ENCODE measurements at regions not wholly inside any gene's neighbourhood (a gene's known extent, or its start where the extent isn't known, plus 50 kb on each side); places are given as distances from the start of the nearest gene placed in this dataset.

DNA sequence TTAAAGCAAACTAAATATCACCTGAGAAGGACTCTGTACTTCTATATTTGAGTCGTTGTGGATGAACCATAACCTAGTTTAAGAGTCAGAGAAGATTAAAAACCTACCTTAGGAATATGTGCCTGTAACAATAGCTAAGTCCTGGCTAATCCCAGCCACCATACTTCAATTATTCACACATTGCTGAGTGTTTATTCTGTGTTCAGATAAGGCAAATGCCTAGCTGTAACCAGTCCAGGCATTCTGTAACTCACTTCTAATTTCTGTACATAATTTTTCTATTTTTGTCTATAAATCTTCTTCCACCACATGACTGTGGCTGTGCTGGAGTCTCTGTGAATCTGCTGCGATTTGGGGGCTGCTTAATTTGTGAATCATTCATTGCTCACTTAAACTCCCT is 441.9 kb upstream of the ADAMTS5 start:
- POLR2A ChIA-PET = no interaction called here
- no peak overlapping the region for H2AFZ ChIP-seq (ENCODE audit: low read depth, low read length)
- BruUV-seq (replicated peaks) = no TSS peak

More for the DNA sequence above, 441.9 kb upstream of the ADAMTS5 start:
- Histone ChIP-seq H3K79me2 (ENCODE audit: control insufficient read depth, insufficient read depth, low read length) (no peaks in the 10 kb centered on the region), H4K20me1 (replicated peaks; ENCODE audit: control insufficient read depth, extremely low read depth, insufficient read depth, low read length) (no peaks in the 10 kb centered on the region), H3K9me1 (replicated peaks; ENCODE audit: control insufficient read depth, extremely low read depth, insufficient read depth, low read length) (no peaks in the 10 kb centered on the region), H3K4me2 (ENCODE audit: insufficient read depth, low read length) (no peak overlapping the region), H3K27ac (ENCODE audit: insufficient read depth, low read depth, low read length) (no peak overlapping the region), H3K4me1 (ENCODE audit: control insufficient read depth, extremely low read depth, insufficient read depth, low read length) (no peaks in the 10 kb centered on the region), H3K9me3 (replicated peaks; ENCODE audit: control insufficient read depth, insufficient read depth, low read length) (no peaks in the 10 kb centered on the region), H3K36me3 (ENCODE audit: control insufficient read depth in 2 of 2, extremely low read depth in 1 of 2, insufficient read depth in 2 of 2, low read length in 2 of 2) (no peaks in the 10 kb centered on the region), H3K9ac (replicated peaks; ENCODE audit: extremely low read depth, insufficient read depth, low read length) (no peak overlapping the region), H3K4me3 (replicated peaks in 1 of 3; ENCODE audit: insufficient read depth in 1 of 3, low read depth in 1 of 3, low read length in 3 of 3) (no peak overlapping the region), H3K27me3 (ENCODE audit: control insufficient read depth in 2 of 2, insufficient read depth in 2 of 2, low read length in 2 of 2) (no peaks in the 10 kb centered on the region)
- intact Hi-C loops (cut with micrococcal nuclease) (no loop called here), dilution Hi-C loops (cut with MboI; ENCODE audit: extremely low pct_ligation_motif_present, low sequenced_read_pairs) (no loop called here)
- DNase-seq (ENCODE audit: low read depth, low spot score) (no peak), FAIRE-seq (no peak)
- CTCF ChIA-PET = interaction anchor here (0.9 to 1.7 kb wide), 4 partner anchors 10 to 156 kb away, joined by 3 to 4 read pairs (median 4); no protein-coding TSS in a partner anchor
- TF ChIP-seq EZH2 (IDR thresholded peaks at IDR 0.05; ENCODE audit: borderline replicate concordance, low read depth, low read length, severe bottlenecking) (no peak), POLR2AphosphoS5 (IDR thresholded peaks at IDR 0.05; ENCODE audit: insufficient read depth, low read depth, low read length) (no peak), FOS (IDR thresholded peaks at IDR 0.05; ENCODE audit: borderline replicate concordance, insufficient read depth, low read length) (no peak), JUN (IDR thresholded peaks at IDR 0.05; ENCODE audit: borderline replicate concordance, insufficient read depth, insufficient read length, low read depth) (no peak), MYC (IDR thresholded peaks at IDR 0.05; ENCODE audit: low read depth, low read length) (no peak), POLR2A (IDR thresholded peaks at IDR 0.05; ENCODE audit: low read depth, low read length) (no peak), GATA2 (IDR thresholded peaks at IDR 0.05; ENCODE audit: insufficient read depth, insufficient read length, low read depth, low read length) (no peak)
- TF ChIP-seq, protein P1, sequence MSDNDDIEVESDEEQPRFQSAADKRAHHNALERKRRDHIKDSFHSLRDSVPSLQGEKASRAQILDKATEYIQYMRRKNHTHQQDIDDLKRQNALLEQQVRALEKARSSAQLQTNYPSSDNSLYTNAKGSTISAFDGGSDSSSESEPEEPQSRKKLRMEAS (IDR thresholded peaks at IDR 0.05; ENCODE audit: insufficient read depth, insufficient read length) = no peak
- TF ChIP-seq, protein P2, sequence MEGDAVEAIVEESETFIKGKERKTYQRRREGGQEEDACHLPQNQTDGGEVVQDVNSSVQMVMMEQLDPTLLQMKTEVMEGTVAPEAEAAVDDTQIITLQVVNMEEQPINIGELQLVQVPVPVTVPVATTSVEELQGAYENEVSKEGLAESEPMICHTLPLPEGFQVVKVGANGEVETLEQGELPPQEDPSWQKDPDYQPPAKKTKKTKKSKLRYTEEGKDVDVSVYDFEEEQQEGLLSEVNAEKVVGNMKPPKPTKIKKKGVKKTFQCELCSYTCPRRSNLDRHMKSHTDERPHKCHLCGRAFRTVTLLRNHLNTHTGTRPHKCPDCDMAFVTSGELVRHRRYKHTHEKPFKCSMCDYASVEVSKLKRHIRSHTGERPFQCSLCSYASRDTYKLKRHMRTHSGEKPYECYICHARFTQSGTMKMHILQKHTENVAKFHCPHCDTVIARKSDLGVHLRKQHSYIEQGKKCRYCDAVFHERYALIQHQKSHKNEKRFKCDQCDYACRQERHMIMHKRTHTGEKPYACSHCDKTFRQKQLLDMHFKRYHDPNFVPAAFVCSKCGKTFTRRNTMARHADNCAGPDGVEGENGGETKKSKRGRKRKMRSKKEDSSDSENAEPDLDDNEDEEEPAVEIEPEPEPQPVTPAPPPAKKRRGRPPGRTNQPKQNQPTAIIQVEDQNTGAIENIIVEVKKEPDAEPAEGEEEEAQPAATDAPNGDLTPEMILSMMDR (IDR thresholded peaks at IDR 0.05; ENCODE audit: extremely low read depth in 1 of 2, insufficient read depth in 1 of 2, low read depth in 1 of 2, low read length in 2 of 2) = no peak
